CD14-positive monocyte (primary cell): ENCODE measurements at regions not wholly inside any gene's neighbourhood (a gene's known extent, or its start where the extent isn't known, plus 50 kb on each side); places are given as distances from the start of the nearest gene placed in this dataset.

Experiments
- DNase-seq, 3 donors: peaks; one replicate each; pipeline ENCODE4 v3.0.0-alpha.2; 2011 to 2022
- H2AFZ ChIP-seq: 2 replicates; pipeline ENCODE4 v1.6.0; 2012; ENCODE audit warnings: mild to moderate bottlenecking, low read depth, low read length, inconsistent platforms; ENCODE audit not compliant: insufficient read depth, poor library complexity, severe bottlenecking
- H3K27ac ChIP-seq, 2 donors: 1 replicate in 1 of 2; 2 replicates in 1 of 2; pipeline ENCODE4 v1.5.1; 2012 to 2013; ENCODE audit warnings: low read length in 2 of 2, control low read depth in 1 of 2, inconsistent platforms in 1 of 2, low read depth in 1 of 2, mild to moderate bottlenecking in 1 of 2
- H3K27me3 ChIP-seq, 2 donors: one replicate each; pipeline versions ENCODE4 v1.6.0 to v1.6.1; 2011 to 2013; ENCODE audit warnings: low read length in 2 of 2; ENCODE audit not compliant: control insufficient read depth in 2 of 2, insufficient read depth in 2 of 2
- H3K36me3 ChIP-seq, 2 donors: replicated peaks in 1 of 2; 1 replicate in 1 of 2; 2 replicates in 1 of 2; pipeline versions ENCODE4 v1.5.1 to v1.6.1; 2012 to 2013; ENCODE audit warnings: low read length in 2 of 2, control low read depth in 1 of 2, inconsistent platforms in 1 of 2, mild to moderate bottlenecking in 1 of 2; ENCODE audit not compliant: insufficient read depth in 2 of 2, control insufficient read depth in 1 of 2
- H3K4me1 ChIP-seq, 2 donors: 1 replicate in 1 of 2; 2 replicates in 1 of 2; pipeline versions ENCODE4 v1.5.1 to v1.6.1; 2012 to 2013; ENCODE audit warnings: low read length in 2 of 2, control low read depth in 1 of 2, inconsistent platforms in 1 of 2, mild to moderate bottlenecking in 1 of 2, moderate library complexity in 1 of 2; ENCODE audit not compliant: insufficient read depth in 2 of 2, control insufficient read depth in 1 of 2
- H3K4me2 ChIP-seq: replicated peaks from 2 replicates; pipeline ENCODE3; 2012; ENCODE audit warnings: low read length, moderate library complexity, mild to moderate bottlenecking; ENCODE audit not compliant: poor library complexity, severe bottlenecking; ENCODE audit errors: extremely low read depth
- H3K4me3 ChIP-seq, 3 experiments: fragments of 200-600 bp in 1 of 3; sonication (generic) in 1 of 3; replicated peaks in 1 of 3; 1 replicate in 2 of 3; 2 replicates in 1 of 3; pipeline ENCODE4 v1.5.1; 2011 to 2013; ENCODE audit warnings: low read length in 3 of 3, mild to moderate bottlenecking in 3 of 3, control low read depth in 2 of 3, low read depth in 2 of 3, inconsistent platforms in 1 of 3, moderate library complexity in 1 of 3
- H3K79me2 ChIP-seq: 2 replicates; pipeline ENCODE4 v1.6.0; 2012; ENCODE audit warnings: mild to moderate bottlenecking, control low read depth, inconsistent platforms, low read length, moderate library complexity; ENCODE audit not compliant: insufficient read depth
- H3K9ac ChIP-seq: 2 replicates; pipeline ENCODE4 v1.6.0; 2017; ENCODE audit warnings: low read length, mild to moderate bottlenecking; ENCODE audit not compliant: insufficient read depth, poor library complexity, severe bottlenecking
- H3K9me3 ChIP-seq, 2 donors: replicated peaks in 1 of 2; 1 replicate in 1 of 2; 2 replicates in 1 of 2; pipeline versions ENCODE4 v1.5.1 to v1.6.1; 2012 to 2013; ENCODE audit warnings: low read length in 2 of 2, control low read depth in 1 of 2; ENCODE audit not compliant: control insufficient read depth in 1 of 2, insufficient read depth in 1 of 2
- H4K20me1 ChIP-seq: 2 replicates; pipeline ENCODE4 v1.6.0; 2012; ENCODE audit warnings: mild to moderate bottlenecking, low read length, control low read depth, moderate library complexity; ENCODE audit not compliant: insufficient read depth
- H3K27ac Mint-ChIP-seq, 7 donors: one replicate each; pipeline ENCODE4 v1.8.0; 2020; ENCODE audit warnings: mild to moderate bottlenecking in 7 of 7, mixed read lengths in 7 of 7, moderate library complexity in 6 of 7, inconsistent platforms in 2 of 7
- H3K27me3 Mint-ChIP-seq, 3 donors: one replicate each; pipeline ENCODE4 v1.8.0; 2021 to 2022; ENCODE audit warnings: low read depth in 3 of 3, mild to moderate bottlenecking in 3 of 3, mixed read lengths in 3 of 3, moderate library complexity in 3 of 3, inconsistent platforms in 1 of 3
- H3K36me3 Mint-ChIP-seq, 2 donors: one replicate each; pipeline ENCODE4 v1.8.0; 2020; ENCODE audit warnings: mixed read lengths in 2 of 2, inconsistent platforms in 1 of 2, mild to moderate bottlenecking in 1 of 2
- H3K4me1 Mint-ChIP-seq: one replicate; pipeline ENCODE4 v1.8.0; 2020; ENCODE audit warnings: mild to moderate bottlenecking, mixed read lengths
- H3K4me3 Mint-ChIP-seq, 2 donors: one replicate each; pipeline ENCODE4 v1.8.0; 2020; ENCODE audit warnings: mild to moderate bottlenecking in 2 of 2, mixed read lengths in 2 of 2, moderate library complexity in 1 of 2
- H3K9me3 Mint-ChIP-seq, 7 donors: one replicate each; pipeline ENCODE4 v1.8.0; 2020 to 2022; ENCODE audit warnings: mixed read lengths in 7 of 7, mild to moderate bottlenecking in 6 of 7, moderate library complexity in 6 of 7, inconsistent platforms in 2 of 7
- WGBS: methylation state at CpG from one replicate; pipeline ENCODE4 v1.1.5; 2013; ENCODE audit warnings: missing lambda C conversion rate; ENCODE audit not compliant: insufficient coverage; 5-methylcytosine and 5-hydroxymethylcytosine counted together
- intact Hi-C, 2 donors: fragments of 100-400 bp; cut with micrococcal nuclease; formaldehyde crosslinking; loops; one replicate each; pipeline versions ENCODE4 v1.15.0 to v1.15.1; 2023
- TF ChIP-seq, protein P1 (sequence below): fragments of 200-600 bp; IDR thresholded peaks from one replicate; pipeline ENCODE4 v1.8.0; 2022; ENCODE audit warnings: antibody characterized with exemption, mild to moderate bottlenecking

DNA sequence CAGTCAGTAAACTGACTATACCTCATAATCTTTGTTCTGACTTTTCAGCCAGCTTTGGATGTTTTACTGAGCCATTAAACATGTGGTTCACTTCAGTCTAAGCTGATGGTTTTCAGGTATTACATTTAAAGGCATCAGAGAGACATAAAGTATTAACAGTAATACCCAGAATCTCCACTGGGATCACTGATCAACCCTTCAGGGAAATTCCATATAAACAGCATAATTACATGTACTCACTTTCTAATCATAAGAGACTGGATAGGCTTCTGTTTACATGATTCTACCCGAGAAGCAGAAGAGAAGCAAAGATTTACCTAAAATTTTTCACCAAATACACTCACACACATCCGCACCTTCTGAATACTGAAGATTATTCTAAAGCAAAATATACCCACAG is 186.7 kb upstream of the FREM1 start:
- peaks cover 0 to 2% (median 0%) of the 10 kb centered on the region in 3 donors for H3K27me3 Mint-ChIP-seq
- Histone ChIP-seq H3K4me3 (no peak overlapping the region), H3K27me3 (no peaks in the 10 kb centered on the region), H3K27ac (no peak overlapping the region), H3K4me2 (no peak overlapping the region), H3K9ac (no peak overlapping the region), H3K79me2 (no peaks in the 10 kb centered on the region), H4K20me1 (no peaks in the 10 kb centered on the region), H3K4me1 (no peaks in the 10 kb centered on the region), H3K36me3 (no peaks in the 10 kb centered on the region), H2AFZ (no peak overlapping the region), H3K9me3 (no peaks in the 10 kb centered on the region)
- TF ChIP-seq, protein P1, sequence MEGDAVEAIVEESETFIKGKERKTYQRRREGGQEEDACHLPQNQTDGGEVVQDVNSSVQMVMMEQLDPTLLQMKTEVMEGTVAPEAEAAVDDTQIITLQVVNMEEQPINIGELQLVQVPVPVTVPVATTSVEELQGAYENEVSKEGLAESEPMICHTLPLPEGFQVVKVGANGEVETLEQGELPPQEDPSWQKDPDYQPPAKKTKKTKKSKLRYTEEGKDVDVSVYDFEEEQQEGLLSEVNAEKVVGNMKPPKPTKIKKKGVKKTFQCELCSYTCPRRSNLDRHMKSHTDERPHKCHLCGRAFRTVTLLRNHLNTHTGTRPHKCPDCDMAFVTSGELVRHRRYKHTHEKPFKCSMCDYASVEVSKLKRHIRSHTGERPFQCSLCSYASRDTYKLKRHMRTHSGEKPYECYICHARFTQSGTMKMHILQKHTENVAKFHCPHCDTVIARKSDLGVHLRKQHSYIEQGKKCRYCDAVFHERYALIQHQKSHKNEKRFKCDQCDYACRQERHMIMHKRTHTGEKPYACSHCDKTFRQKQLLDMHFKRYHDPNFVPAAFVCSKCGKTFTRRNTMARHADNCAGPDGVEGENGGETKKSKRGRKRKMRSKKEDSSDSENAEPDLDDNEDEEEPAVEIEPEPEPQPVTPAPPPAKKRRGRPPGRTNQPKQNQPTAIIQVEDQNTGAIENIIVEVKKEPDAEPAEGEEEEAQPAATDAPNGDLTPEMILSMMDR: no peak
- H3K27ac Mint-ChIP-seq: no peak overlapping the region
- no peaks in the 10 kb centered on the region for H3K4me1 Mint-ChIP-seq
- peaks cover 0 to 5% (median 3%) of the 10 kb centered on the region in 7 donors for H3K9me3 Mint-ChIP-seq
- no peak overlapping the region for H3K4me3 Mint-ChIP-seq
- WGBS: no CpG with 5 or more reads among the region's 2 CpGs
- no peaks in the 10 kb centered on the region for H3K36me3 Mint-ChIP-seq
- intact Hi-C loops: no loop called here
- no peak for DNase-seq

DNA sequence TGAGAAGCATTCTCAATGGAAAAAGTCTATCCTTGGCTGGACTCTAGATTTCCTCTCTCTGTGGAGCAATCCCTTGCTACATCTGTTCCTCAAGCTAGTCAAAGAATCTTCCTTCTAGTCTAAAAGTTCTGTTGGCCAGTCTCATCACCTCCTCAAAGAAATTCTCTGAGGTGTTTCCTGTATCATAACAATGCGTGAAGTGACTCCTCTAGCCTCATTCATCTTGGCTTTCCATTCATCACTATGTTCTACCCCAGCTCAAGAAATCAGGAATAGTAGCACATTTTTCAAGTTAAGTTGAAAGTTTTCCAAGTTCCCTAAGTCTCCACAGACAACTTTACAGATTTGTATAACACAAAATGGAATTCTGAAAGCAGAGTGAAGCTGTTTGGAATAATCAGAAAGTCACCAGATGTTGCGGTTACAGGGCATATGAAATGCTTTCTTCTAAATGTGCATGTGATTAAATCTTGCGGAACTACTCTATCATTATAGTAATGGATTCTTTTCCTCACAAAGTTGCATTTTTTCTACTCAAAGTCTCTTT is 176.6 kb upstream of the FREM1 start:
- no peak for DNase-seq
- H3K79me2 ChIP-seq: no peaks in the 10 kb centered on the region
- WGBS: 100% methylated on average over 1 of the region's 3 CpGs
- no peak overlapping the region for H2AFZ ChIP-seq
- Mint-ChIP-seq H3K27ac (no peak overlapping the region), H3K4me3 (no peak overlapping the region), H3K36me3 (no peaks in the 10 kb centered on the region), H3K9me3 (peaks cover 0 to 9% (median 2%) of the 10 kb centered on the region in 7 donors), H3K4me1 (no peaks in the 10 kb centered on the region), H3K27me3 (peaks cover 0 to 2% (median 1%) of the 10 kb centered on the region in 3 donors)
- H3K4me2 ChIP-seq: no peak overlapping the region
- no peaks in the 10 kb centered on the region for H3K4me1 ChIP-seq
- H4K20me1 ChIP-seq: no peaks in the 10 kb centered on the region
- H3K36me3 ChIP-seq: no peaks in the 10 kb centered on the region
- H3K9me3 ChIP-seq: no peaks in the 10 kb centered on the region
- H3K27ac ChIP-seq: no peak overlapping the region
- no peaks in the 10 kb centered on the region for H3K27me3 ChIP-seq
- intact Hi-C loops: no loop called here
- H3K4me3 ChIP-seq: no peak overlapping the region
- H3K9ac ChIP-seq: no peak overlapping the region
- TF ChIP-seq, protein P1: no peak
